ENCODE measurements at regions not wholly inside any gene's neighbourhood (a gene's known extent, or its start where the extent isn't known, plus 50 kb on each side); places are given as distances from the start of the nearest gene placed in this dataset.
A peak's percentile ranks its signal among the peaks of the same experiment; 100 is the strongest.
"Not testable (repeated sequence)": the region's sequence is repeated elsewhere in the genome, so short reads cannot be mapped to it uniquely, and the experiment has no call there.

GRCh38 chr2:87075054-87075790 is 53.6 kb upstream of the PLGLB1 start:
- DNase-seq (ENCODE audit: low read depth in 3 of 3) = peak in 1 of 3 donors; percentile 14

GRCh38 chr2:87075791-87076252 is 54.2 kb upstream of the PLGLB1 start:
- DNase-seq (ENCODE audit: low read depth in 3 of 3) = peak; percentile 31 to 43 (median 41)

GRCh38 chr2:87076253-87077123 is 54.8 kb upstream of the PLGLB1 start:
- peak; percentile 75 to 88 (median 80) for DNase-seq (ENCODE audit: low read depth in 3 of 3)

GRCh38 chr2:87077124-87077446 is 55.4 kb upstream of the PLGLB1 start:
- DNase-seq (ENCODE audit: low read depth in 3 of 3) = not testable (repeated sequence)

GRCh38 chr2:87081727-87082126 is 60.1 kb upstream of the PLGLB1 start:
- DNase-seq (ENCODE audit: low read depth in 3 of 3) = not testable (repeated sequence)

GRCh38 chr2:87088079-87088478 is 66.4 kb upstream of the PLGLB1 start:
- not testable (repeated sequence) for DNase-seq (ENCODE audit: low read depth in 3 of 3)

GRCh38 chr2:87089401-87089800 is 67.8 kb upstream of the PLGLB1 start:
- DNase-seq (ENCODE audit: low read depth in 3 of 3) = not testable (repeated sequence)

- DNase-seq (ENCODE audit: low read depth in 3 of 3) = not testable (repeated sequence)
Observed at GRCh38 chr2:87093252-87093651, 71.6 kb upstream of the PLGLB1 start.

GRCh38 chr2:87093937-87094529 is 72.4 kb upstream of the PLGLB1 start:
- DNase-seq (ENCODE audit: low read depth in 3 of 3) = not testable (repeated sequence)

GRCh38 chr2:87095804-87096203 is 74.2 kb upstream of the PLGLB1 start:
- DNase-seq (ENCODE audit: low read depth in 3 of 3) = not testable (repeated sequence)

GRCh38 chr2:87128761-87129553 is 107.3 kb upstream of the PLGLB1 start:
- not testable (repeated sequence) for DNase-seq (ENCODE audit: low read depth in 3 of 3)

GRCh38 chr2:87132577-87132976 is 110.9 kb upstream of the PLGLB1 start:
- not testable (repeated sequence) for DNase-seq (ENCODE audit: low read depth in 3 of 3)

- DNase-seq (ENCODE audit: low read depth in 3 of 3) = not testable (repeated sequence)
Observed at GRCh38 chr2:87151835-87152493, 130.3 kb upstream of the PLGLB1 start.

- not testable (repeated sequence) for DNase-seq (ENCODE audit: low read depth in 3 of 3)
Observed at GRCh38 chr2:87174454-87174853, 152.8 kb upstream of the PLGLB1 start.

- not testable (repeated sequence) for DNase-seq (ENCODE audit: low read depth in 3 of 3)
Observed at GRCh38 chr2:87183373-87183772, 161.7 kb upstream of the PLGLB1 start.

GRCh38 chr2:87184260-87184659 is 162.6 kb upstream of the PLGLB1 start:
- not testable (repeated sequence) for DNase-seq (ENCODE audit: low read depth in 3 of 3)

GRCh38 chr2:87189214-87189613 is 167.6 kb upstream of the PLGLB1 start:
- not testable (repeated sequence) for DNase-seq (ENCODE audit: low read depth in 3 of 3)

- DNase-seq (ENCODE audit: low read depth in 3 of 3) = not testable (repeated sequence)
Observed at GRCh38 chr2:87193336-87193735, 171.7 kb upstream of the PLGLB1 start.

- DNase-seq (ENCODE audit: low read depth in 3 of 3) = not testable (repeated sequence)
Observed at GRCh38 chr2:87194254-87194999, 172.8 kb upstream of the PLGLB1 start.
